HepG2 (cell line): ENCODE measurements at regions not wholly inside any gene's neighbourhood (a gene's known extent, or its start where the extent isn't known, plus 50 kb on each side); places are given as distances from the start of the nearest gene placed in this dataset.

ENCODE experiments used
- ATAC-seq: fragments of 200-7000 bp; cut with Tn5 transposase; 3 replicates; pipeline ENCODE4 v1.9.1; 2020; ENCODE audit warnings: mild to moderate bottlenecking, moderate library complexity
- BruUV-seq: library from RNA; stranded (reverse); fragments of 400-500 nt; replicated peaks from 2 replicates; lab custom pipeline; 2021; lab: Mats Ljungman, UMichigan
- CTCF ChIA-PET: fragments of 300-600 bp; formaldehyde crosslinking; extraction: SDS; loops from one replicate; lab custom pipeline; 2021; ENCODE audit warnings: low total read pairs, inconsistent platforms, low intra/inter-chr PET ratio; lab: Yijun Ruan, JAX
- POLR2A ChIA-PET: fragments of 350-600 bp; sonication (Branson Sonifier 250); formaldehyde crosslinking; loops from one replicate; lab custom pipeline; 2020; ENCODE audit warnings: antibody characterized with exemption, inconsistent platforms; lab: Yijun Ruan, JAX
- DNase-seq: peaks from one replicate; pipeline ENCODE4 v3.0.0-alpha.2; 2015; ENCODE audit warnings: low spot score
- FAIRE-seq: peaks from 3 replicates; lab custom pipeline; 2011; peaks lifted over from hg19 to GRCh38; lab: Jason Lieb, UNC
- H2AFZ ChIP-seq: one replicate; pipeline ENCODE4 v1.6.1; 2011; ENCODE audit warnings: low read length, inconsistent platforms
- H3K27ac ChIP-seq: fragments of 300-600 bp; 3 replicates; pipeline ENCODE4 v1.8.0; 2011; ENCODE audit warnings: mixed run types, mild to moderate bottlenecking, mixed read lengths, low read length, inconsistent platforms; ENCODE audit not compliant: insufficient read depth; ENCODE audit errors: extremely low read length
- H3K27me3 ChIP-seq, 2 experiments: fragments of 200-600 bp in 1 of 2; 2 replicates in 1 of 2; 3 replicates in 1 of 2; pipeline versions ENCODE4 v1.6.0 to v1.8.0; 2011; ENCODE audit warnings: low read length in 2 of 2, mild to moderate bottlenecking in 2 of 2, moderate library complexity in 2 of 2, inconsistent platforms in 1 of 2; ENCODE audit not compliant: insufficient read depth in 2 of 2, control insufficient read depth in 1 of 2
- H3K36me3 ChIP-seq, 2 experiments: fragments of 200-600 bp in 1 of 2; replicated peaks in 1 of 2; 2 replicates in 1 of 2; 3 replicates in 1 of 2; pipeline versions ENCODE4 v1.5.1 to v1.8.0; 2011; ENCODE audit warnings: low read length in 2 of 2, inconsistent platforms in 1 of 2; ENCODE audit not compliant: insufficient read depth in 2 of 2, control insufficient read depth in 1 of 2
- H3K4me1 ChIP-seq: 2 replicates; pipeline ENCODE4 v1.5.1; 2012; ENCODE audit warnings: low read length, inconsistent platforms; ENCODE audit not compliant: insufficient read depth
- H3K4me2 ChIP-seq: 2 replicates; pipeline ENCODE4 v1.6.0; 2011; ENCODE audit warnings: low read depth, low read length, inconsistent platforms
- H3K4me3 ChIP-seq, 3 experiments: fragments of 200-600 bp in 1 of 3; sonication (generic), shearing (Covaris generic) in 1 of 3; replicated peaks in 1 of 3; 2 replicates each; pipeline ENCODE4 v1.5.1; 2011 to 2016; ENCODE audit warnings: low read length in 3 of 3, inconsistent platforms in 2 of 3, low read depth in 2 of 3, mild to moderate bottlenecking in 2 of 3, control low read depth in 1 of 3, mixed read lengths in 1 of 3; ENCODE audit not compliant: insufficient read depth in 1 of 3
- H3K79me2 ChIP-seq: one replicate; pipeline ENCODE4 v1.6.1; 2011; ENCODE audit warnings: low read length, inconsistent platforms; ENCODE audit not compliant: insufficient read depth
- H3K9ac ChIP-seq: 2 replicates; pipeline ENCODE4 v1.6.0; 2011; ENCODE audit warnings: mild to moderate bottlenecking, low read depth, low read length, inconsistent platforms; ENCODE audit not compliant: insufficient read depth
- H3K9me3 ChIP-seq: 2 replicates; pipeline ENCODE4 v1.5.1; 2012; ENCODE audit warnings: mild to moderate bottlenecking, low read length
- H4K20me1 ChIP-seq: 2 replicates; pipeline ENCODE4 v1.6.0; 2011; ENCODE audit warnings: inconsistent platforms, mild to moderate bottlenecking, low read length, moderate library complexity; ENCODE audit not compliant: insufficient read depth
- CEBPZ ChIP-seq: IDR thresholded peaks from 2 replicates; pipeline ENCODE4 v1.6.1; 2012; ENCODE audit warnings: low read length, improper control_type of control experiment
- FLYWCH1 ChIP-seq: sonication (generic); formaldehyde crosslinking; IDR thresholded peaks from 2 replicates; pipeline ENCODE4 v1.8.1; 2023; ENCODE audit warnings: mild to moderate bottlenecking, missing genetic modification reagents
- PRDM15 ChIP-seq: sonication (generic); formaldehyde crosslinking; IDR thresholded peaks from 2 replicates; pipeline ENCODE4 v1.4.0; 2020; ENCODE audit warnings: missing genetic modification reagents
- ZMYM3 ChIP-seq: sonication (generic); formaldehyde crosslinking; IDR thresholded peaks from 2 replicates; pipeline ENCODE4 v1.5.1; 2020; ENCODE audit warnings: mild to moderate bottlenecking, missing genetic modification reagents
- ZNF883 ChIP-seq: sonication (generic); formaldehyde crosslinking; IDR thresholded peaks from 2 replicates; pipeline ENCODE4 v1.5.1; 2020; ENCODE audit warnings: mild to moderate bottlenecking, missing genetic modification reagents; ENCODE audit errors: not compliant biosample characterization
- in situ Hi-C: cut with HindIII; loops from 2 replicates; pipeline ENCODE4 v1.10.0; 2017; ENCODE audit warnings: low pct_unique_long_range_greater_than_20kb; ENCODE audit not compliant: extremely low pct_ligation_motif_present
- intact Hi-C: fragments of 100-400 bp; cut with micrococcal nuclease; formaldehyde crosslinking; loops from one replicate; pipeline ENCODE4 v1.10.0; 2022; ENCODE audit not compliant: unreplicated experiment

GRCh38 chr5:52703321-52703720 is 84.4 kb upstream of the ITGA1 start:
- Histone ChIP-seq H4K20me1 (no peaks in the 10 kb centered on the region), H2AFZ (no peak overlapping the region), H3K79me2 (no peaks in the 10 kb centered on the region), H3K4me2 (no peak overlapping the region), H3K9me3 (no peaks in the 10 kb centered on the region), H3K36me3 (no peaks in the 10 kb centered on the region), H3K27ac (no peak overlapping the region), H3K4me1 (peaks cover 29% of the 10 kb centered on the region), H3K4me3 (no peak overlapping the region), H3K9ac (no peak overlapping the region), H3K27me3 (no peaks in the 10 kb centered on the region)
- DNase-seq: no peak
- POLR2A ChIA-PET: no interaction called here
- BruUV-seq: no TSS peak
- FAIRE-seq: no peak
- in situ Hi-C loops: no loop called here
- intact Hi-C loops: no loop called here
- CTCF ChIA-PET: no interaction called here
- no peak for ATAC-seq
- no peak for TF ChIP-seq ZNF883 (CRISPR knock-in tag)
- no peak for TF ChIP-seq PRDM15
- no peak for TF ChIP-seq ZMYM3 (CRISPR knock-in tag)
- TF ChIP-seq FLYWCH1: no peak
- TF ChIP-seq CEBPZ: no peak
